WTC11 (cell line): ENCODE measurements at regions not wholly inside any gene's neighbourhood (a gene's known extent, or its start where the extent isn't known, plus 50 kb on each side); places are given as distances from the start of the nearest gene placed in this dataset.

ENCODE experiments used
- ATAC-seq: fragments of 200-7000 bp; cut with Tn5 transposase; 2 replicates; pipeline ENCODE4 v1.10.0; 2021; ENCODE audit warnings: mild to moderate bottlenecking, moderate library complexity
- CTCF ChIA-PET: fragments of 300-600 bp; sonication (Branson Sonifier 250); formaldehyde crosslinking; loops from one replicate; lab custom pipeline; 2021; ENCODE audit warnings: antibody characterized with exemption; lab: Charles Lee
- POLR2A ChIA-PET: fragments of 350-600 bp; sonication (Branson Sonifier 250); formaldehyde crosslinking; loops from one replicate; lab custom pipeline; 2021; ENCODE audit warnings: antibody characterized with exemption; lab: Charles Lee
- DNase-seq: peaks from one replicate; pipeline ENCODE4 v3.0.0; 2021; ENCODE audit warnings: low spot score
- H3K27ac Mint-ChIP-seq: 2 replicates; pipeline ENCODE4 v1.8.0; 2021; ENCODE audit warnings: mixed read lengths
- H3K27me3 Mint-ChIP-seq: 2 replicates; pipeline ENCODE4 v1.8.0; 2021; ENCODE audit warnings: low read depth, mild to moderate bottlenecking, moderate library complexity, mixed read lengths
- H3K36me3 Mint-ChIP-seq: 2 replicates; pipeline ENCODE4 v1.8.0; 2021; ENCODE audit warnings: mixed read lengths
- H3K4me1 Mint-ChIP-seq: 2 replicates; pipeline ENCODE4 v1.8.0; 2022; ENCODE audit warnings: mixed read lengths
- H3K4me3 Mint-ChIP-seq: 2 replicates; pipeline ENCODE4 v1.8.0; 2021; ENCODE audit warnings: mild to moderate bottlenecking, moderate library complexity, mixed read lengths
- H3K9me3 Mint-ChIP-seq: 2 replicates; pipeline ENCODE4 v1.8.0; 2021; ENCODE audit warnings: mixed read lengths
- CREM ChIP-seq: sonication (generic); formaldehyde crosslinking; IDR thresholded peaks from 2 replicates; pipeline ENCODE4 v1.8.1; 2022; ENCODE audit warnings: mild to moderate bottlenecking, missing genetic modification reagents, moderate library complexity
- E2F5 ChIP-seq: sonication (generic); formaldehyde crosslinking; IDR thresholded peaks from 2 replicates; pipeline ENCODE4 v1.8.1; 2022; ENCODE audit warnings: mild to moderate bottlenecking, moderate library complexity, missing genetic modification reagents
- ESRRA ChIP-seq: sonication (generic); formaldehyde crosslinking; IDR thresholded peaks from 2 replicates; pipeline ENCODE4 v1.8.1; 2022; ENCODE audit warnings: mild to moderate bottlenecking, missing genetic modification reagents, borderline replicate concordance
- FOXP1 ChIP-seq: sonication (generic); formaldehyde crosslinking; IDR thresholded peaks from 2 replicates; pipeline ENCODE4 v1.8.0; 2022; ENCODE audit warnings: missing genetic modification reagents, mild to moderate bottlenecking, moderate library complexity, borderline replicate concordance
- GABPB1 ChIP-seq: sonication (generic); formaldehyde crosslinking; IDR thresholded peaks from 2 replicates; pipeline ENCODE4 v1.8.1; 2023; ENCODE audit warnings: mild to moderate bottlenecking, missing genetic modification reagents
- GRHL2 ChIP-seq: fragments of 250-450 bp; sonication (Bioruptor Pico); IDR thresholded peaks from 2 replicates; pipeline ENCODE4 v1.8.0; 2022; ENCODE audit warnings: mild to moderate bottlenecking, moderate library complexity; ENCODE audit not compliant: insufficient replicate concordance, severe bottlenecking
- GTF2I ChIP-seq: fragments of 250-450 bp; sonication (Bioruptor Pico); conservative IDR thresholded peaks from 2 replicates; pipeline ENCODE4 v1.4.0; 2021; ENCODE audit warnings: mild to moderate bottlenecking
- HMGXB4 ChIP-seq: sonication (generic); formaldehyde crosslinking; IDR thresholded peaks from 2 replicates; pipeline ENCODE4 v1.8.1; 2023; ENCODE audit warnings: mild to moderate bottlenecking, moderate library complexity, missing genetic modification reagents
- MLX ChIP-seq: sonication (generic); formaldehyde crosslinking; IDR thresholded peaks from 2 replicates; pipeline ENCODE4 v1.8.1; 2023; ENCODE audit warnings: mild to moderate bottlenecking, missing genetic modification reagents, moderate library complexity
- MXD4 ChIP-seq: fragments of 250-450 bp; sonication (Bioruptor Pico); IDR thresholded peaks from 2 replicates; pipeline ENCODE4 v1.8.0; 2021; ENCODE audit warnings: mild to moderate bottlenecking, moderate library complexity, borderline replicate concordance
- OVOL2 ChIP-seq: fragments of 250-450 bp; sonication (Bioruptor Pico); IDR thresholded peaks from 2 replicates; pipeline ENCODE4 v1.9.0; 2021; ENCODE audit warnings: mild to moderate bottlenecking, borderline replicate concordance
- PRDM15 ChIP-seq: sonication (generic); formaldehyde crosslinking; IDR thresholded peaks from 2 replicates; pipeline ENCODE4 v1.8.0; 2022; ENCODE audit warnings: missing genetic modification reagents
- SOX15 ChIP-seq: fragments of 250-450 bp; sonication (Bioruptor Pico); IDR thresholded peaks from 2 replicates; pipeline ENCODE4 v1.9.0; 2021; ENCODE audit warnings: mild to moderate bottlenecking
- SP1 ChIP-seq: sonication (generic); formaldehyde crosslinking; conservative IDR thresholded peaks from 2 replicates; pipeline ENCODE4 v1.8.1; 2022; ENCODE audit warnings: missing genetic modification reagents
- TP53 ChIP-seq: sonication (generic); formaldehyde crosslinking; IDR thresholded peaks from 2 replicates; pipeline ENCODE4 v1.8.1; 2023; ENCODE audit warnings: mild to moderate bottlenecking, missing genetic modification reagents
- USF1 ChIP-seq: sonication (generic); formaldehyde crosslinking; IDR thresholded peaks from 2 replicates; pipeline ENCODE4 v1.8.0; 2022; ENCODE audit warnings: mild to moderate bottlenecking, missing genetic modification reagents
- ZNF263 ChIP-seq: sonication (generic); formaldehyde crosslinking; IDR thresholded peaks from 2 replicates; pipeline ENCODE4 v1.8.1; 2022; ENCODE audit warnings: low read depth, mild to moderate bottlenecking, moderate library complexity, missing genetic modification reagents
- ZNF671 ChIP-seq: fragments of 250-450 bp; sonication (Bioruptor Pico); IDR thresholded peaks from 2 replicates; pipeline ENCODE4 v1.8.0; 2021; ENCODE audit warnings: mild to moderate bottlenecking
- TF ChIP-seq, protein P1 (sequence below): sonication (generic); formaldehyde crosslinking; IDR thresholded peaks from 2 replicates; pipeline ENCODE4 v1.8.1; 2023; ENCODE audit warnings: mild to moderate bottlenecking, missing genetic modification reagents, borderline replicate concordance
- TF ChIP-seq, protein P2 (sequence below): sonication (generic); formaldehyde crosslinking; conservative IDR thresholded peaks from 2 replicates; pipeline ENCODE4 v1.8.1; 2023; ENCODE audit warnings: mild to moderate bottlenecking, low read depth, missing genetic modification reagents, moderate library complexity

DNA sequence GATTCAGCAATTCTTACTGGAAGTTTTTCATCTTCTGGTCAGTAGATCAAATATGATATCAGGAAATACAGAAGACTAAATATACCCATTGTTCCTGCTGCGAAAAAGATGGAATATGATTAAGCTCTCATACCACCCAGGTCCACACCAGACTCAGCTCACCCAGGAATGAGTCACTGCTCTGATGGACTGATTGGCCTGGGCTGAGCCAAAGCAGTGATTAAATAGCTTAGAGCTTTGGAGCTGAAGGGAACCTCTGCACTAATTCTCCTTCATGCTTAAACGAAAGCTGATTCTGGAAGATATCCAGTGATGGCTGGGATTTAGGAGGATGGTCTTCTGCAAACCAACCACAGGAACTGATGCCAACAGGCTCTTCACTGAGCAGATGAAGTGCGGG, 62.0 kb upstream of the SYT1 start (continued):
- no peak for TF ChIP-seq PRDM15 (CRISPR knock-in tag)
- no peak for TF ChIP-seq HMGXB4 (CRISPR knock-in tag)
- TF ChIP-seq, all 79 proteins: peak for 0

DNA sequence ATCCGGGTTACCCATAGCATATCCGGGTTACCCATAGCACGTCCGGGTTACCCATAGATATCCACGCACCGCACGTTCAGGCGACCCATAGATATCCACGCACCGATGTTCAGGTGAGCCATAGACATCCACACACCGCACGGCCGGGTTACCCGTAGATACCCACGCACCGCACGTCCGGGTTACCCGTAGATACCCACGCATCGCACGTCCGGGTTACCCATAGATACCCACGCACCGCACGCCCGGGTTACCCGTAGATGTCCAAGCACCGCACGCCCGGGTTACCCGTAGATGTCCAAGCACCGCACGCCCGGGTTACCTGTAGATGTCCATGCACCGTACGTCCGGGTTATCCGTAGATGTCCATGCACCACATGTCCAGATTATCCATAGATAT, 60.3 kb upstream of the SYT1 start:
- DNase-seq (no peak), ATAC-seq (no peak)
- H3K4me3 Mint-ChIP-seq = no peak overlapping the region
- TF ChIP-seq ZNF671 (CRISPR knock-in tag) (no peak), GABPB1 (CRISPR knock-in tag) (no peak), ESRRA (CRISPR knock-in tag) (no peak), CREM (CRISPR knock-in tag) (no peak), MLX (CRISPR knock-in tag) (no peak), TP53 (CRISPR knock-in tag) (no peak), MXD4 (CRISPR knock-in tag) (no peak), USF1 (CRISPR knock-in tag) (no peak), GTF2I (CRISPR knock-in tag) (no peak), SP1 (CRISPR knock-in tag) (no peak), FOXP1 (CRISPR knock-in tag) (no peak), GRHL2 (CRISPR knock-in tag) (no peak), SOX15 (CRISPR knock-in tag) (no peak), ZNF263 (CRISPR knock-in tag) (no peak), E2F5 (no peak), OVOL2 (no peak)
- TF ChIP-seq, protein P1, sequence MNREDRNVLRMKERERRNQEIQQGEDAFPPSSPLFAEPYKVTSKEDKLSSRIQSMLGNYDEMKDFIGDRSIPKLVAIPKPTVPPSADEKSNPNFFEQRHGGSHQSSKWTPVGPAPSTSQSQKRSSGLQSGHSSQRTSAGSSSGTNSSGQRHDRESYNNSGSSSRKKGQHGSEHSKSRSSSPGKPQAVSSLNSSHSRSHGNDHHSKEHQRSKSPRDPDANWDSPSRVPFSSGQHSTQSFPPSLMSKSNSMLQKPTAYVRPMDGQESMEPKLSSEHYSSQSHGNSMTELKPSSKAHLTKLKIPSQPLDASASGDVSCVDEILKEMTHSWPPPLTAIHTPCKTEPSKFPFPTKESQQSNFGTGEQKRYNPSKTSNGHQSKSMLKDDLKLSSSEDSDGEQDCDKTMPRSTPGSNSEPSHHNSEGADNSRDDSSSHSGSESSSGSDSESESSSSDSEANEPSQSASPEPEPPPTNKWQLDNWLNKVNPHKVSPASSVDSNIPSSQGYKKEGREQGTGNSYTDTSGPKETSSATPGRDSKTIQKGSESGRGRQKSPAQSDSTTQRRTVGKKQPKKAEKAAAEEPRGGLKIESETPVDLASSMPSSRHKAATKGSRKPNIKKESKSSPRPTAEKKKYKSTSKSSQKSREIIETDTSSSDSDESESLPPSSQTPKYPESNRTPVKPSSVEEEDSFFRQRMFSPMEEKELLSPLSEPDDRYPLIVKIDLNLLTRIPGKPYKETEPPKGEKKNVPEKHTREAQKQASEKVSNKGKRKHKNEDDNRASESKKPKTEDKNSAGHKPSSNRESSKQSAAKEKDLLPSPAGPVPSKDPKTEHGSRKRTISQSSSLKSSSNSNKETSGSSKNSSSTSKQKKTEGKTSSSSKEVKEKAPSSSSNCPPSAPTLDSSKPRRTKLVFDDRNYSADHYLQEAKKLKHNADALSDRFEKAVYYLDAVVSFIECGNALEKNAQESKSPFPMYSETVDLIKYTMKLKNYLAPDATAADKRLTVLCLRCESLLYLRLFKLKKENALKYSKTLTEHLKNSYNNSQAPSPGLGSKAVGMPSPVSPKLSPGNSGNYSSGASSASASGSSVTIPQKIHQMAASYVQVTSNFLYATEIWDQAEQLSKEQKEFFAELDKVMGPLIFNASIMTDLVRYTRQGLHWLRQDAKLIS (CRISPR knock-in tag) = no peak
- TF ChIP-seq, protein P2, sequence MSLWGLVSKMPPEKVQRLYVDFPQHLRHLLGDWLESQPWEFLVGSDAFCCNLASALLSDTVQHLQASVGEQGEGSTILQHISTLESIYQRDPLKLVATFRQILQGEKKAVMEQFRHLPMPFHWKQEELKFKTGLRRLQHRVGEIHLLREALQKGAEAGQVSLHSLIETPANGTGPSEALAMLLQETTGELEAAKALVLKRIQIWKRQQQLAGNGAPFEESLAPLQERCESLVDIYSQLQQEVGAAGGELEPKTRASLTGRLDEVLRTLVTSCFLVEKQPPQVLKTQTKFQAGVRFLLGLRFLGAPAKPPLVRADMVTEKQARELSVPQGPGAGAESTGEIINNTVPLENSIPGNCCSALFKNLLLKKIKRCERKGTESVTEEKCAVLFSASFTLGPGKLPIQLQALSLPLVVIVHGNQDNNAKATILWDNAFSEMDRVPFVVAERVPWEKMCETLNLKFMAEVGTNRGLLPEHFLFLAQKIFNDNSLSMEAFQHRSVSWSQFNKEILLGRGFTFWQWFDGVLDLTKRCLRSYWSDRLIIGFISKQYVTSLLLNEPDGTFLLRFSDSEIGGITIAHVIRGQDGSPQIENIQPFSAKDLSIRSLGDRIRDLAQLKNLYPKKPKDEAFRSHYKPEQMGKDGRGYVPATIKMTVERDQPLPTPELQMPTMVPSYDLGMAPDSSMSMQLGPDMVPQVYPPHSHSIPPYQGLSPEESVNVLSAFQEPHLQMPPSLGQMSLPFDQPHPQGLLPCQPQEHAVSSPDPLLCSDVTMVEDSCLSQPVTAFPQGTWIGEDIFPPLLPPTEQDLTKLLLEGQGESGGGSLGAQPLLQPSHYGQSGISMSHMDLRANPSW (CRISPR knock-in tag) = no peak
- no peaks in the 10 kb centered on the region; the same call in 1 of the 2 replicates for H3K9me3 Mint-ChIP-seq
- H3K36me3 Mint-ChIP-seq = no peaks in the 10 kb centered on the region
- POLR2A ChIA-PET = no interaction called here
- H3K4me1 Mint-ChIP-seq = peaks cover 24% of the 10 kb centered on the region
- H3K27ac Mint-ChIP-seq = no peak overlapping the region
- CTCF ChIA-PET = no interaction called here
- no peaks in the 10 kb centered on the region for H3K27me3 Mint-ChIP-seq
